CD4-positive, alpha-beta T cell treated with Interleukin-4 for 1 hour (primary cell): ENCODE measurements at regions not wholly inside any gene's neighbourhood (a gene's known extent, or its start where the extent isn't known, plus 50 kb on each side); places are given as distances from the start of the nearest gene placed in this dataset.

ENCODE experiments used
- DNase-seq, 2 donors: peaks; one replicate each; pipeline ENCODE4 v3.0.0-alpha.2; 2020 to 2022

GRCh38 chrX:79482686-79483085, 115.6 kb upstream of the ITM2A start:
- DNase-seq = no peak

DNA sequence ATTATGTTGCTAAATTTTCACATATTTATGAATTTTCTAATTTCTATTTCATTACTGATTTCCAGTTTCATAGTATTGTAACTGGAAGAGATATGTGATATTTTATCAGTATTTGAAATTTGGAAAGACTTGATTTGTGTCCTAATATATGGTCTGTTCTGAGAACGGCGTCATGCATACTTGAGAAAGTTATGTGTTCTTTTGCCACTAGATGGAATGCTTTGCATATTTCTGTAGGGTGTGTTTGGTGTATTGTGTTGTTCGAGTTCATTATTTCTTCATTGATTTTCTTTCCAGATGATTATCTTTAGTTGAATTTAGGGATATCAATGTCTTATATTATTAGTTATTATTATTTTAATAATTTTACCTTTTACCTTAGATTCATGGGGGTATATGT, 110.6 kb upstream of the ITM2A start:
- no peak for DNase-seq

- DNase-seq = no peak
These were observed 99.5 kb upstream of the ITM2A start for GRCh38 chrX:79466636-79467035.

DNA sequence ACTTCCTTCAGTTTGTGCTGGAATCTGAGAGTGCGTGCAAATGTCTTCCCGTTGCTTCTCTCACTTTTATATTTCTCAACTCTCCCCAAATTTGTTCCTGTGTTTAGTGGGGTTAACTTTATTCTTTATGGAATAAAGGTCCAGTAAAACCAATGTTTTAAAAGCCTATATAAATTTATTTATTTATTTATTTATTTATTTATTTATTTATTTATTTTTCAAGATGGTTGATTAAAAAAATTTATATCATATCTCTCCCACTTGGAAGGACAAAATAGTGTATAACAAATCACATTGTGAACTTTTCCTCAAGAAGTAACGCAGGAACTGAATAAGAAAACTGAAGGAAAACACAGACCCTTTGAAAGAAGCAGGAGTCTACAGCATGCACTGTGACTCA, 95.3 kb upstream of the ITM2A start:
- no peak for DNase-seq

DNA sequence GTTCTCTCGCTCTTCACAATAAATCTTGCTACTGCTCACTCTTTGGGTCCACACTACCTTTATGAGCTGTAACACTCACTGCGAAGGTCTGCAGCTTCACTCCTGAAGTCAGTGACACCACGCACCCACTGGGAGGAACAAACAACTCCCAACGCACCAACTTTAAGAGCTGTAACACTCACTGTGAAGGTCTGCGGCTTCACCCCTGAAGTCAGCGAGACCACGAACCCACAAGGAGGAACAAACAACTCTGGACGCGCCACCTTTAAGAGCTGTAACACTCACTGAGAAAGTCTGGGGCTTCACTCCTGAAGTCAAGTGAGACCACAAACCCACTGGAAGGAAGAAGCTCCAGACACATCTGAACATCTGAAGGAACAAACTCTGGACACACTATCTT, 89.5 kb upstream of the ITM2A start:
- peak in 1 of 2 donors; percentile 1 for DNase-seq

- DNase-seq = no peak
These were observed 85.7 kb upstream of the ITM2A start for GRCh38 chrX:79452881-79453280.

DNA sequence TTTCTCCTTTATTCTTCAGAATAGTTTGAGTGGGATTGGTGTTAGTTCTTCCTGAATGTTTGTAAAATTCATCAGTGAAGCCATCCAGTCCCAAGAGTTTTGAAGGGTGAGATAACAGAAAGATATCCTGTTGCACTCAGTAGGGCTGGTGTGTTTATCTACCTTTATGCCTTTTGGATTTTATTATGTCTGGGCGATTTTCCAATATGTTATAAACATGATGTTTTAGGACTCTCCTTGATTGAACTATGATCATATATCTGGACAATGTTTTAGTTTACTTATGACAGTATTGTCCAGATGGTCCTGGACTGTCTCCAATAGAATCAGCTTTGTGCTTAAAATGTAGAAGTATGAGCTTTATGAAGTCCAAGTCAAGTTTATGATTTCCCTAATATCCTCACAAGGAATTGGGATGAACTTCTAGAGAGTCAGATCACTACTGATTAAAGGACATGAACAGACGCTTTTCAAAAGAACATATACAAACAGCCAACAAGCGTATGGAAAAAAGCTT, 77.6 kb upstream of the ITM2A start:
- no peak for DNase-seq

DNA sequence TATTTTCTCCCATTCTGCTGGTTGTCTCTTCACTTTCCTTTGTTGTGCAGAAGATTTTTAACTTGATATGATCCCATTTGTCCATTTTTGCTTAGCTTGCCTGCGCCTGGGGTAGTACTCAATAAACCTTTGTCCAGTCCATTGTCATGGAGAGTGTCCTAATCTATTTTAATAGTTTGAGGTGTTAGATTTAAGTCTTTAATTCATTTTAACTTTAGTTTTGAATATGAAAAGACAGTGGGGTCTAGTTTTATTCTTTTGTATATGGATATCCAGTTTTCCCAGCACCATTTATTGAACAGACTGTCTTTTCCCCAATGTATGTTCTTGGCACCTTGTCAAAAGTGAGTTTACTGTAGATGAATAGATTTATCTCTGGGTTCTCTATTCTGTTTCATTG, 76.0 kb upstream of the ITM2A start:
- no peak for DNase-seq

GRCh38 chrX:79440336-79440735, 73.2 kb upstream of the ITM2A start:
- DNase-seq = no peak
